ENCODE measurements at regions not wholly inside any gene's neighbourhood (a gene's known extent, or its start where the extent isn't known, plus 50 kb on each side); places are given as distances from the start of the nearest gene placed in this dataset.

DNA sequence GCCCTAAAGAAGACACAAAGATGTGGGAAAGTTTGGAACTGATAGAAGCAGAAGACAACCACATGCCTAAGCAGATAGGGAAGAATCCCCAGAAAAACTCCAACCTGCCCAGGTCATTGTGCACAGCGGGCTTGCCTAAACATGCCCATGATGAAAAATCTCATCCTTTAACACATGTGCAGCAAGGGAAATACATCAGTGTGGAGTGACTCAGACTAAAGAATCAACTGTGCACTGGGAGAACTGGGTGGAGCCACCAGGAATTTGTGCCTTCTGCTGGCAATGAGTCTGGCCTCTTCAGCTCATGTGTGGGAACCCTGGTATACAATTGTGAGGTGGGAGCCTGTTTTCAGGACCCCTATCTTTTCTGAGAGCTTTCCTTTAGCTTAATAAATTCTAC lies 398.5 kb downstream of the FSCB start:
- Mint-ChIP-seq H3K4me3 (ENCODE audit: unreplicated experiment) (no peak overlapping the region), H3K27me3 (ENCODE audit: low read depth) (no peaks in the 10 kb centered on the region), H3K27ac (ENCODE audit: unreplicated experiment) (no peak overlapping the region), H3K9me3 (ENCODE audit: low read depth) (peaks cover 12% of the 10 kb centered on the region), H3K4me1 (ENCODE audit: low read depth) (no peaks in the 10 kb centered on the region), H3K36me3 (ENCODE audit: low read depth) (no peaks in the 10 kb centered on the region)
- TF ChIP-seq, protein P1, sequence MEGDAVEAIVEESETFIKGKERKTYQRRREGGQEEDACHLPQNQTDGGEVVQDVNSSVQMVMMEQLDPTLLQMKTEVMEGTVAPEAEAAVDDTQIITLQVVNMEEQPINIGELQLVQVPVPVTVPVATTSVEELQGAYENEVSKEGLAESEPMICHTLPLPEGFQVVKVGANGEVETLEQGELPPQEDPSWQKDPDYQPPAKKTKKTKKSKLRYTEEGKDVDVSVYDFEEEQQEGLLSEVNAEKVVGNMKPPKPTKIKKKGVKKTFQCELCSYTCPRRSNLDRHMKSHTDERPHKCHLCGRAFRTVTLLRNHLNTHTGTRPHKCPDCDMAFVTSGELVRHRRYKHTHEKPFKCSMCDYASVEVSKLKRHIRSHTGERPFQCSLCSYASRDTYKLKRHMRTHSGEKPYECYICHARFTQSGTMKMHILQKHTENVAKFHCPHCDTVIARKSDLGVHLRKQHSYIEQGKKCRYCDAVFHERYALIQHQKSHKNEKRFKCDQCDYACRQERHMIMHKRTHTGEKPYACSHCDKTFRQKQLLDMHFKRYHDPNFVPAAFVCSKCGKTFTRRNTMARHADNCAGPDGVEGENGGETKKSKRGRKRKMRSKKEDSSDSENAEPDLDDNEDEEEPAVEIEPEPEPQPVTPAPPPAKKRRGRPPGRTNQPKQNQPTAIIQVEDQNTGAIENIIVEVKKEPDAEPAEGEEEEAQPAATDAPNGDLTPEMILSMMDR (IDR thresholded peaks at IDR 0.05) = no peak
- DNase-seq (ENCODE audit: low spot score) = no peak

DNA sequence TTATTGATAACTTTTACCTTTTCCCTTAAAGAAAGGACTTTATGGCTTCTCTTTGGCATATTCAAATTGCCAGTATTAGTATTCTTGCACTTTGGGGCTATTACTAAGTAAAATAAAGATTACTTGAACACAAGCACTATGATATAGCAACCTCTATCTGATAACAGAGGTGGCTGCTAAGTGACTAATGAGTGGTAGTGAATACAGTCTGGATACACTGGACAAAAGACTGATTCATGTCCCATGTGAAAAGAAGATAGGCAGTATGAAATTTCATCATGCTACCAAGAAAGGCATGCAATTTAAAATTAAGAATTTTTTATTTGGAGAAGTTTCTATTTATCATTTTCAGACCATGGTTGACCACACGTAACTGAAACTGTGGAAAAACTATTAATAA lies 399.9 kb downstream of the FSCB start:
- DNase-seq (ENCODE audit: low spot score) = no peak
- Mint-ChIP-seq H3K27me3 (ENCODE audit: low read depth) (no peaks in the 10 kb centered on the region), H3K27ac (ENCODE audit: unreplicated experiment) (no peak overlapping the region), H3K36me3 (ENCODE audit: low read depth) (no peaks in the 10 kb centered on the region), H3K9me3 (ENCODE audit: low read depth) (peaks cover 12% of the 10 kb centered on the region), H3K4me1 (ENCODE audit: low read depth) (no peaks in the 10 kb centered on the region), H3K4me3 (ENCODE audit: unreplicated experiment) (no peak overlapping the region)
- TF ChIP-seq, protein P1 (IDR thresholded peaks at IDR 0.05) = no peak

DNA sequence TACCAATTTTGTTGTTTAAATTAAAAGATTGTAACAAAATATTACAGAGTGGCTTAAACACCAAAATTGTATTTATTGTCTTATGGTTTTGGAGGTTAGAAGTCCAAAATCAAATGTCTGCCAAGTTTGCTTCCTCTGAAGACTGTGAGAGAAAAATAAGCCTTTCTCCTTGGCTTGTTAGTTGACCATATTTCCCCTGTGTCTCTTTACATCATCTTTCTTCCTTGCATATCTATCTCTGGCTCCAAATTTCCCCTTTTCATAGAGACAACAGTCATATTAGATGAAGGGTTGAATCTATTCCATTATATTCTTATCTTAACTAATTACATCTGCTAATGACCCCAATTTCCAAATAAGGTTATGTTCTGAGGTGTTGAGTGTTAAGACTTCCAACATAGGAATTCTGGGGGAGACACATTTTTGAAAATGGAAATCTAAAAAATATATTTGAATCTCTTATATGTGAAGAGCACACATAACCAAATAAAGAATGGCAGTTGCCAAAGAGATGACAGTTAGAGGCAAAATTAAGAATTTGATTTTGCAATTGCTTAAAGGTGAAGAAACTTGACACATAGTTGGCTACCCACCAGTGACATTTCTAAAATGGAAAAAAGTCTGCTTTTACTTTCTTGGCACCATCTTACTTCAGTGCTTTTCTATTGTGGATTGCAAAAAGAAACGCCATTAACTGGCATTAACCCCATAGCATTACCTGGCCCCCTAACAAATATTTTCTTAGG lies 407.2 kb downstream of the FSCB start:
- no peaks in the 10 kb centered on the region for H3K4me1 Mint-ChIP-seq (ENCODE audit: low read depth)
- no peaks in the 10 kb centered on the region for H3K36me3 Mint-ChIP-seq (ENCODE audit: low read depth)
- peaks cover 2% of the 10 kb centered on the region for H3K9me3 Mint-ChIP-seq (ENCODE audit: low read depth)
- no peak for DNase-seq (ENCODE audit: low spot score)
- TF ChIP-seq, protein P1 (IDR thresholded peaks at IDR 0.05) = no peak
- no peak overlapping the region for H3K27ac Mint-ChIP-seq (ENCODE audit: unreplicated experiment)
- H3K4me3 Mint-ChIP-seq (ENCODE audit: unreplicated experiment) = no peak overlapping the region
- no peaks in the 10 kb centered on the region for H3K27me3 Mint-ChIP-seq (ENCODE audit: low read depth)

DNA sequence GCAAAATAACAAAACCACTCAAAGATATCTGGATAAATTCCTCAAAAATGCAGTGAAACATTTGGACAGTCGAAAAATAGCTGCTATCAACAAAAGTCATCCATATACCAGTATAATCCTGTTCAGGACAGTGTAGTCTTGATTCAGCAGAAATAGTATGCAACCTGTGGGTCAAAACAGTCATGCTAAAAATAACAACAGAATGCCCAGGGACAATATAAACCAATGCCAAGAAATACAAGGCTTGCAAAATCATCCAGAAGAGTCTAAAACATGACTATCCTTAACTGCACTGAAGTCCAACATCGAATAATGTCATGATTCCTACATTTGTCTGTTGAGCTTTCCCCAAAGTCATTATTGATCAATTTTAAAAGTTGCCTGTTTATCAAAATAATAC lies 425.9 kb downstream of the FSCB start:
- Mint-ChIP-seq H3K4me1 (ENCODE audit: low read depth) (no peaks in the 10 kb centered on the region), H3K27me3 (ENCODE audit: low read depth) (peaks cover 1% of the 10 kb centered on the region), H3K36me3 (ENCODE audit: low read depth) (no peaks in the 10 kb centered on the region), H3K4me3 (ENCODE audit: unreplicated experiment) (no peak overlapping the region), H3K27ac (ENCODE audit: unreplicated experiment) (no peak overlapping the region), H3K9me3 (ENCODE audit: low read depth) (peaks cover 5% of the 10 kb centered on the region)
- DNase-seq (ENCODE audit: low spot score) = no peak
- TF ChIP-seq, protein P1 (IDR thresholded peaks at IDR 0.05) = no peak

DNA sequence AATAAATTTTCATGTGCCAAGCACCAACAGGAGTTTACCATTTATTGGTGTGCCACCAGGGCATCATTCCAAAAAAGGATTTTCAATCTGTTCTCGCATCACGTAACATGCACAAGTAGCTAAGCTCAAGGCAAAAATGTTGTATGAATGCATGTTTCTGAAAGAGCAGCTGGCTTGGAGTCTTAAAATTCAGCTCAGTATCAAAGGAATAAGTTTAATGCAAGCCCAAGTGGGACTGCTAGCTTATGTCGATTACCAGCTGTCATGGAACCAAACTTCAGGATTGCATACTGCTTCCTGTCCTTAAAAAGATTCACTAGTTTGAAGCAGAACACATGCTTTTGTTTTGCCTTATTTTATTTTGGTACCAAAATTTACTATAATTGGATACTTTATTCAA lies 437.0 kb downstream of the FSCB start:
- no peak for DNase-seq (ENCODE audit: low spot score)
- Mint-ChIP-seq H3K36me3 (ENCODE audit: low read depth) (no peaks in the 10 kb centered on the region), H3K9me3 (ENCODE audit: low read depth) (peaks cover 6% of the 10 kb centered on the region), H3K4me3 (ENCODE audit: unreplicated experiment) (no peak overlapping the region), H3K27me3 (ENCODE audit: low read depth) (no peaks in the 10 kb centered on the region), H3K4me1 (ENCODE audit: low read depth) (no peaks in the 10 kb centered on the region), H3K27ac (ENCODE audit: unreplicated experiment) (no peak overlapping the region)
- TF ChIP-seq, protein P1 (IDR thresholded peaks at IDR 0.05) = no peak

Data from chondrocyte (in vitro differentiated cells).